Natural killer cell (primary cell): ENCODE measurements at regions not wholly inside any gene's neighbourhood (a gene's known extent, or its start where the extent isn't known, plus 50 kb on each side); places are given as distances from the start of the nearest gene placed in this dataset.

Experiments used
- ATAC-seq, 3 donors: fragments of 150-1000 bp in 2 of 3; fragments of 200-7000 bp in 1 of 3; cut with Tn5 transposase; 1 replicate in 1 of 3; 2 replicates in 2 of 3; pipeline ENCODE4 v1.10.0; 2021; ENCODE audit warnings: mild to moderate bottlenecking in 2 of 3, moderate library complexity in 2 of 3
- DNase-seq, 2 donors: peaks; one replicate each; pipeline versions ENCODE4 v3.0.0 to v3.0.0-alpha.2; 2013 to 2021; ENCODE audit warnings: mixed read lengths in 1 of 2
- H3K27ac ChIP-seq: one replicate; pipeline ENCODE4 v1.5.1; 2013; ENCODE audit warnings: mild to moderate bottlenecking, low read length
- H3K27me3 ChIP-seq: one replicate; pipeline ENCODE4 v1.6.1; 2013; ENCODE audit warnings: low read length; ENCODE audit not compliant: control insufficient read depth, insufficient read depth
- H3K36me3 ChIP-seq: one replicate; pipeline ENCODE4 v1.6.1; 2013; ENCODE audit warnings: low read length; ENCODE audit not compliant: control insufficient read depth, insufficient read depth
- H3K4me1 ChIP-seq: one replicate; pipeline ENCODE4 v1.6.1; 2013; ENCODE audit warnings: low read length; ENCODE audit not compliant: control insufficient read depth, insufficient read depth
- H3K4me3 ChIP-seq: one replicate; pipeline ENCODE4 v1.5.1; 2013; ENCODE audit warnings: low read length
- H3K9me3 ChIP-seq: one replicate; pipeline ENCODE4 v1.6.1; 2013; ENCODE audit warnings: low read length; ENCODE audit not compliant: control insufficient read depth, insufficient read depth
- H3K27ac Mint-ChIP-seq, 2 donors: one replicate each; pipeline ENCODE4 v1.8.0; 2022; ENCODE audit warnings: mild to moderate bottlenecking in 2 of 2, mixed read lengths in 2 of 2, moderate library complexity in 1 of 2
- H3K27me3 Mint-ChIP-seq, 2 donors: one replicate each; pipeline ENCODE4 v1.8.0; 2022; ENCODE audit warnings: low read depth in 2 of 2, mixed read lengths in 2 of 2
- H3K36me3 Mint-ChIP-seq: one replicate; pipeline ENCODE4 v1.8.0; 2022; ENCODE audit warnings: mixed read lengths
- H3K4me1 Mint-ChIP-seq, 2 donors: one replicate each; pipeline ENCODE4 v1.8.0; 2022; ENCODE audit warnings: mixed read lengths in 2 of 2
- H3K4me3 Mint-ChIP-seq: one replicate; pipeline ENCODE4 v1.8.0; 2022; ENCODE audit warnings: mild to moderate bottlenecking, moderate library complexity, mixed read lengths
- H3K9me3 Mint-ChIP-seq, 2 donors: one replicate each; pipeline ENCODE4 v1.8.0; 2022; ENCODE audit warnings: mixed read lengths in 2 of 2
- CTCF ChIP-seq: fragments of 200-600 bp; IDR thresholded peaks from one replicate; pipeline ENCODE4 v1.8.0; 2022; ENCODE audit warnings: antibody characterized with exemption
- WGBS: methylation state at CpG from one replicate; pipeline ENCODE4 v1.1.7; 2013; ENCODE audit warnings: missing lambda C conversion rate; ENCODE audit not compliant: insufficient coverage; 5-methylcytosine and 5-hydroxymethylcytosine counted together
- intact Hi-C: fragments of 100-400 bp; cut with micrococcal nuclease; formaldehyde crosslinking; loops from one replicate; pipeline ENCODE4 v1.14.2; 2022

GRCh38 chr1:105641407-105641806, 1415.1 kb upstream of the PRMT6 start:
- intact Hi-C loops, result no loop called here
- Histone ChIP-seq H3K4me3 (no peak overlapping the region), H3K27ac (no peak overlapping the region), H3K36me3 (no peaks in the 10 kb centered on the region), H3K4me1 (no peaks in the 10 kb centered on the region), H3K27me3 (no peaks in the 10 kb centered on the region), H3K9me3 (peaks cover 10% of the 10 kb centered on the region)
- Mint-ChIP-seq H3K27ac (no peak overlapping the region), H3K27me3 (no peaks in the 10 kb centered on the region), H3K4me3 (no peak overlapping the region), H3K9me3 (peaks cover 19 to 24% of the 10 kb centered on the region in 2 donors), H3K4me1 (no peaks in the 10 kb centered on the region), H3K36me3 (peaks cover 18% of the 10 kb centered on the region)
- no peak for ATAC-seq
- WGBS, result 71% methylated on average over 1 of the region's 1 CpG
- DNase-seq, result no peak
- TF ChIP-seq CTCF, result no peak

GRCh38 chr1:105652109-105652508, 1404.4 kb upstream of the PRMT6 start:
- no peaks in the 10 kb centered on the region for H3K36me3 ChIP-seq
- Mint-ChIP-seq H3K4me3 (no peak overlapping the region), H3K9me3 (peaks cover 13 to 27% of the 10 kb centered on the region in 2 donors), H3K36me3 (peaks cover 5% of the 10 kb centered on the region), H3K27ac (no peak overlapping the region), H3K4me1 (no peaks in the 10 kb centered on the region), H3K27me3 (no peaks in the 10 kb centered on the region)
- ATAC-seq (no peak), DNase-seq (no peak)
- H3K27ac ChIP-seq, result no peak overlapping the region
- H3K4me1 ChIP-seq, result no peaks in the 10 kb centered on the region
- no peaks in the 10 kb centered on the region for H3K9me3 ChIP-seq
- no peak overlapping the region for H3K4me3 ChIP-seq
- TF ChIP-seq CTCF, result no peak
- no peaks in the 10 kb centered on the region for H3K27me3 ChIP-seq
- intact Hi-C loops, result no loop called here
- WGBS, result no CpG with 5 or more reads among the region's 1 CpG

GRCh38 chr1:105655032-105655431, 1401.4 kb upstream of the PRMT6 start:
- Histone ChIP-seq H3K27me3 (no peaks in the 10 kb centered on the region), H3K27ac (no peak overlapping the region), H3K9me3 (no peaks in the 10 kb centered on the region), H3K36me3 (no peaks in the 10 kb centered on the region), H3K4me1 (no peaks in the 10 kb centered on the region), H3K4me3 (no peak overlapping the region)
- no peak for ATAC-seq
- Mint-ChIP-seq H3K36me3 (peaks cover 19% of the 10 kb centered on the region), H3K27me3 (no peaks in the 10 kb centered on the region), H3K9me3 (peaks cover 11 to 23% of the 10 kb centered on the region in 2 donors), H3K4me1 (no peaks in the 10 kb centered on the region), H3K4me3 (no peak overlapping the region), H3K27ac (no peak overlapping the region)
- intact Hi-C loops, result no loop called here
- no peak for DNase-seq
- 73% methylated on average over 4 of the region's 4 CpGs for WGBS
- TF ChIP-seq CTCF, result no peak

- no peak for DNase-seq
- ATAC-seq, result no peak
- Mint-ChIP-seq H3K27me3 (no peaks in the 10 kb centered on the region), H3K4me1 (no peaks in the 10 kb centered on the region), H3K9me3 (peaks cover 10 to 19% of the 10 kb centered on the region in 2 donors), H3K4me3 (no peak overlapping the region), H3K27ac (no peak overlapping the region), H3K36me3 (no peaks in the 10 kb centered on the region)
- no peak overlapping the region for H3K4me3 ChIP-seq
- H3K27ac ChIP-seq, result no peak overlapping the region
- no peaks in the 10 kb centered on the region for H3K36me3 ChIP-seq
- H3K27me3 ChIP-seq, result no peaks in the 10 kb centered on the region
- TF ChIP-seq CTCF, result no peak
- WGBS, result 81% methylated on average over 5 of the region's 5 CpGs
- no peaks in the 10 kb centered on the region for H3K4me1 ChIP-seq
- intact Hi-C loops, result no loop called here
- H3K9me3 ChIP-seq, result no peaks in the 10 kb centered on the region
These were observed 1392.0 kb upstream of the PRMT6 start for GRCh38 chr1:105664495-105664894.
